T-helper 1 cell (primary cell): ENCODE measurements at regions not wholly inside any gene's neighbourhood (a gene's known extent, or its start where the extent isn't known, plus 50 kb on each side); places are given as distances from the start of the nearest gene placed in this dataset.
"Not testable (repeated sequence)": the region's sequence is repeated elsewhere in the genome, so short reads cannot be mapped to it uniquely, and the experiment has no call there.

Experiments
- DNase-seq, 5 donors: peaks; one replicate each; pipeline ENCODE4 v3.0.0-alpha.2; 2012 to 2020

DNA sequence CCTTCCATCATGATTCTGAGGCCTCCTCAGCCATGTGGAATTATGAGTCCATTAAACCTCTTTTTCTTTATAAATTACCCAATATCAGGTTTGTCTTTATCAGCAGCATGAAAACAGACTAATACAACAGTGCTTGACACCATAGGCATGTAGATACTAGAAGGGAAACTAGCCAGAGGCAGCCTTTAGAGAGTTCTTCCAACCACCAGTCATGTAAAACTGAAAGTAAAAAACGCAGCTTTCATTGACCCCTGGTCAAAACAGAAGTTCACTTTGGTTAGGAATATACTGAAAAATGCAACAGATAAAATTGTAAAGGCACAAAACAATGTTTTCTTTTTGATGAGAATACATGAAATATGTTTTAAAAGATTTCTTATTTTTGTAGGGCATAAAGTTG, 122.8 kb upstream of the L3MBTL4 start:
- no peak for DNase-seq

DNA sequence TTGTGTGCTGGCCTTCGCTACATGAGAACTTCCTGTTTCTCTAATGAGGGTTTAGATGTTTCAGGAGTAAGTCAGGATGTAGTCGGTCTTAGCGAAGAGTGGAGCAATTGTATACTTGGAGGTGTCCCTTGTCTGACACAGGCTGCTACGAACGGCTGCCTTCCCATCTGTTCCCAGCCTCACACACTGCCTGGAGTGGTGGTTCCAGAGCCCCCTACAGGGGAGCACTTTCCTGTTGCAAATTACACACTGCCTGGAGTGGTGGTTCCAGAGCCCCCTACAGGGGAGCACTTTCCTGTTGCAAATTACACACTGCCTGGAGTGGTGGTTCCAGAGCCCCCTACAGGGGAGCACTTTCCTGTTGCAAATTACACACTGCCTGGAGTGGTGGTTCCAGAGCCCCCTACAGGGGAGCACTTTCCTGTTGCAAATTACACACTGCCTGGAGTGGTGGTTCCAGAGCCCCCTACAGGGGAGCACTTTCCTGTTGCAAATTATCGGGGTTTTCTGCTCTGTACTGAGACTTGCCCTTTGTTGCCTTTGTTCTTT, 126.5 kb upstream of the L3MBTL4 start:
- DNase-seq: not testable (repeated sequence)

DNA sequence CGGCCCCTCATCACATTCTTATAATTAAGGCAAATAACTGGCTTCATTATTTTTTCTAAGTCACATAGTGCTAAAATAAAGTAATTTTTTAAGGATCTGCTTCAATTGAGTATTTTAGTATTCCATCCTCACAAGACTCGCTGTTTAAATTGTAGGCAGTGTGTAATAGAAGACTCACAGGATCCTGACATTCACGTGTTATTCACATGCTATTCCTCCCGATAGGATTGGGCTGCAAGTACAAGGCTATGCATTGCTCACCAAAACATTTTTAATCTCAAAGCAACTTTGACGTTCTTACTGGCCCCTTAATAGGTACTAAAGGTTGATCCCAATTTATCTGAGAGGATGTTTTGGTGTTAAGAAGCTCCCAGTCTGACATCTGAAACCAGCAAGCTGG, 127.6 kb upstream of the L3MBTL4 start:
- DNase-seq: no peak

DNA sequence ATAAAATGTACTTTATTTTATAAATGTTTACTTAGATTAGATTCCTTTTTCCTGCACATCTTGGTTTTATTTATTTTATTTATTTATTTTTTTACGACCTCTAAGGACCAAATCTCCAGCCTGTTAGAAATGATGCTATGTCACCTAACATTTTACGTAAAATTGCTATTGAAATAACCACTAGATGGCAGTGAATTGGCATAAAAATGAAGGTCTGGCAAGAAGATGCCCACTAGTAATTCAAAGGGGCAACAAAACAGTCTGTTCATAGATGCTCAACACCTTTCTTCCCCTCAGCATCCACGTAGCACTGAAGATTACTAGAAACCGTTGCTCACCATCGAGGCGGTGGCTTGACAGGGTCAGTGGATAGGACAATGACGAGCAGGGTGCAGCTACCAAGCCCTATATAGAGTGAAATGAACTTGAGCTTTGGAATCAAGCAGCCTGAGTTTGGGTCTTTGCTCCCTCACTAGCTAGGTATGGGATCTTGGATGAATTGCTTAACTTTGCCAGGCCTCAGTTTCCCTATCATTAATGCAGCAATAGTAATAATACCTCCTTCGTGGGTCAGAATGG, 128.7 kb upstream of the L3MBTL4 start:
- DNase-seq: no peak

DNA sequence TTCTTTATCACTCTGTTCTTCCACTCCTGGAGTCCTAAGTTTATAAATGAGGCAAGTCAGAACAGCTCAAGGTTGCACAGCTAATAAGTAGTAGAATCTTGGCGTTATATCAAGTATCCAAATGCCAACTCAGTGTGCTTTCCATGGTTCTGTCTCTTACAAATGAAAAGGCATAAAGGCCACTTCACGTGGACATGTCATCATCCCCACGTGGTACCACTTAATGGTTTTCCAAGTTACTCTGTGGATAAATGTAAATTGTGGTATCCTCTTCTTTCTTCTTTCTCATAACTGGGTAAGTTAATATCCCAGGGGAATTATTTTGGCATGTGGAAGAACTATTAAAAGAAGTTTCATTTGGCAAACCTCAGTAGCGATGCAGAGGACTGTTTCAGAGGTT, 131.5 kb upstream of the L3MBTL4 start:
- no peak for DNase-seq

DNA sequence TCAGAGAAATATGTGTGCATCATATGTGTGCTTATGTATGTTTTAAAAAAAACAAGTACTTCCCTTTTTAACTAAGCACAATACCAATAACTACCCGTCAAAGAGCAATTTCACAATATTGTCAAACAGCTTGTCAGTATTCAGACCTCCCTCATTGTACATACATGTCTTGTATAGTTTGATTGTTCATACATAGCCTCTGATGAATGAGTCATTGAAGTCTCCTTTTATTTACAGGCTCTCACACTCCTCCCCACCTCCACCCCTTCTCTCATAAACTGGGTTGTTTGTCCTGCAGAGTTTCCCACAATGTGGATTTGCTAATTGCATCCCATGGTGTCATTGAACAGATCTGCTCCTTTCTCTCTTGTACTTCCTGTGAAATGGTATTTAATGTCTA, 132.8 kb upstream of the L3MBTL4 start:
- DNase-seq: no peak

DNA sequence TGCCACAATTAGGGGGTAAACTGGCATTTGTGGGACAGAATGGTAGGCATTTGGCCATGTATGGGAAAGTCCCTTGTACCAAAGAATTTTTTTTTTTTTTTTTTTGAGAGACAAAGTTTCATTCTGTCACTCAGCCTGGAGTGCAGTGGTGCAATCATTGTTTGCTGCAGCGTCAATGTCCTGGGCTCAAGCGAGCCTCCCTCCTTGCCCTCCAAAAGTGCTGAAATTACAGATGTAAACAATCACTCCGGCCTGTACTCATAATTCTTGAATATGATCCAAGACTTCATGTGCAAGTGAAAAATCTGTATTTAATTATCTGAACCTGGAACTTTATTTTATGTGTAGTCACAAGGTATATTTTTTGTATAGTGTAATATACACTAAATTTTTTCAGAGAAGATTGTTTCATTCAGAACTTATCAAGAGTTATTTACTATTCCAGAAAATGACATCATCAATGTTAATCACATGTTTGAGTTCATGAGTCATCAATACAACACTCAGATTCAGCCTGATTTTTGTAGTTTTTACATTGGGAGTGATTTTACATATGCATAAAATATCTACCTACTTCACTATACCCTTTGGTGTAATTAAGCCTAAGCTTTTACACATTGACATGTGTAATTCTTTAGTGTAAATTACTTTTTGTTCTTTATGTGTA, 138.7 kb upstream of the L3MBTL4 start:
- no peak for DNase-seq

DNA sequence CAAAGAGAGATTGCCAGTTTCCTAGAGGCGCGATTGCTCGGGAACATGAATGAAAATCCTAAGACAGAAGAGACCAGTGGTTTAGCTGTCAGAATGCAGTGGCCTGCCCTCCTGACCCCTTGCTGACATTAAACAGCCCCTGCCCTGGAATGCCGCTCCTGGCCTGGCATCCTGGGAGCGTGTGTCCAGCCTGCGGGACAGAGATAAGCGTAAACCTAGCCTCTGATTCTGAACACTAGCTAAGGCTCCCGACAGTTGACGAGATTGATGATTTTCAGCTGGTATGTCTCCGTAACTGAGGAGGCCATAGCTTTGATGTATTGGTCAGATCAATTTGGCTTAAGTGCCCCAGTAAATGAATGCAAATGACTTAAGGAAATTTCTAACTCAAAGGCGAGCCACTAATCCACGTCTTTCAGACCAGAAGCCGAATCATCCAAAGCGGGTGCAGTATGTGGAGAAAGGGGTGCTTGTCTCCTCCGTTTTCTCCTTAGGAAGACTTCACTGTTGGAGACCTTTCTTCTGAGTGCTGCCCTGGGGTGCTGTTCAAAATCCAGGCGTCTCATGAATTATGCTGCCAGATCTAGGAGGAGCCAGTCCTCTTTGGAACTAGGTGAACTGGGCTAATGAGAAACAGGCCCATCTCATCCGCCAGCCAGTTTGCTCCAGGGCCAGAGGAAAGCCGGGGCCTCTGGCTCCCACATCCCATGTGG, 142.5 kb upstream of the L3MBTL4 start:
- DNase-seq: no peak

DNA sequence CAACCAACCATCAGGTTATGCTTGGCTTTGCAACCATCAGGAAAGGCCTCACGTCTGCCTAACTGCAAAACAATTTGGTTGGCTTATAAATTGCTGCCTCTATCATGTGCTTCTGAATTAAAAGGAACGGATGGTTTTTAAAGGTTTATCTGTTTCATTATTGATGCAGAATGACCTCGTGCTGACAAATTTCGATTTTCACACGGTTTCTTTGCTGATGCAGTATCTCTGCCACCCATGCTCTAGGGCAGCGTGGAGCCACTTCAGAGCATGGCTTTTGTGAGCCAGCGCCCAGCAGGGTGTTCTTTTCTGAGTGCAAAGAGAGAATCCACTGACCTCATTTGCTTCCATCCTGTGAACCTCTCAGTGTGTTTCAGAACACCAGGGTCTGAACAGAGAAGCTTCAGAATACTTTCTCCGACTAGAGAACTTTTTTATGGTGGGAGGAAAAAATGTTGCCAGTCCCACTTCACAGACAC, 143.1 kb upstream of the L3MBTL4 start:
- no peak for DNase-seq

DNA sequence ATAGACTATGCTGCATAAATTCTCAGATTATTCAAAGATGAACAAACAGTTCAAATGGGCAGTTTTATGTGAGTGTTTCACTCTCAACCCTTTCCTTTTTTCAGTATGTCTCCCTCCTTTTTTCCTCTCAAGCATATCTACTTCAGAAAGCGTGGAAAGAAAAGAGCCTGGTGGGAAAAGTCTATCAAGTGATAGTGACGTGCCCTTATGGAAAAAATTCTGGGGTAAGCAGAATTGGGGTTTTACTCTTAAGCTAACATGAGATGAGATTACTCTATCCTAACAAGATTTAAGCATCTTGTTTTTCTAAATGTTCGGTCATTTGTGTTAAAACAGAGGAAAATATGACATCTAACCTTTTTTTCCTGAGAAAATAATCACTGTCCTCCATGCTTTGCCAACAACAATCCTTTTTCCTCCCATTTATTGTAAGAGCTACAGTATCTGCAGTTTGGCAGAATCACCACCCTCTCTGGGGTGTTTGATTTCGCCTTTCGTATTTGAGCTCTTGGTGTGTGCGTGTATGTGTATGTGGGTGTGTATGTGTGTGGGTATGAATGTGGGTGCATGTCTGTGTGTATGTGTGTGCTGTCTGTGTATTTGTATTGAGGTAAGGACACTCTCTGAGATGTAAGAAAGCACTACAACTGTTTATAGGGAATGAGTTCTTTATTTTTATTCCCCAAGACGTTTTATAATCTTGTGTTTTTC, 143.9 kb upstream of the L3MBTL4 start:
- no peak for DNase-seq

DNA sequence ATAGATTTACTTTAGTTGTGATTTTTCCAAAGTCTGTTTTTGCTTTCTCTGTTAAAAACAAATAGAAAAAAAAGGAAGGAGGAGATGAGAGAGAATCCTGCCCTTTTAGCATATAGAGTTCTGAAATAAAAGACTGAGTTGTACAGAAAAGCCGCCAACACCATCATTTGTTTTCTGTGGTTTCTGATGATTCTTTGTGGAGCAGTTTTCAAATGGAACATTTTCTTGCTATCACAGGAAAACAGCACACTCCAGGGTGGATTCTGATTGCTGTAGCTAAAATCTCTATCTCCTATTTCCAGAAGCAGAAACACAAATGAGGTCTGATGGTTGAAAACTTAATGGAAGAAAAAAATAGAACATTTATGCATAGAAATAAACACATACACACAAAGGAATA, 144.6 kb upstream of the L3MBTL4 start:
- DNase-seq: no peak

DNA sequence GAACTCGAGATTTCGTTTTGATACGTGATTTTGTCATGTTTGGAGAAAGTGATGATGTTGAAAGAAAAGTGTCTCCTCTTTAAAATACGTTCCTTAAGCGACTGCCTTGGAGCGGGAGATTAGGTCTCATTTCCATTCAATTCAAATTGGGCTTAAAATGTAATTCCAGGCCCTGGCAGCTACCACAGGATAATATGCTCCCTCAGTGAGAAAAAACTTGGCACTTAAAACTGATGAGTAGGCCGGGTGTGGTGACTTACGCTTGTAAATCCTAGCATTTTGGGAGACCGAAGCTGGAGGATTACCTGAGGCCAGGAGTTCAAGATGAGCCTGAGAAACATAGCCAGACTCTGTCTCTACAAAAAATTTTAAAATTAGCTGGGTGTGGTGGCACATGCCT, 146.3 kb upstream of the L3MBTL4 start:
- DNase-seq: no peak

DNA sequence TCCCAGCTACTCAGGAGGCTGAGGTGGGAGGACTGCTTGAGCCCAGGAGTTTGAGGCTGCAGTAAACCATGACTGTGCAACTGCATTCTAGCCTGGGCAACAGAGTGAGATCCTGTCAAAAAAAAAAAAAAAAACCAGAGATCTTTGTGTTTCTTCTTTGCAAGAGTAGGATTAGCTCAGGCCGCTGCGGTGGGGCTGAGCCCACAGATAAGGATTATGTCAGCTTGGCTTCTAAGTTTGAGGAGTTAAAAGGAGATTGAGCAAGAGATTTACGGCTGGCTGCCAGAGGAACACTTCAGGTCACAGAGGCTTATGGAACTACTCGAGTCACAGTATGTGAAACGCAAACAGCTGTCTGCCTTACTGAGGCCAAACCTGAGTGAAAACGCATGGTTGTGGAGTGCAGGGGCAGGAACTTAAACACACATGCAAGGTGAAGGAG, 146.7 kb upstream of the L3MBTL4 start:
- DNase-seq: no peak

DNA sequence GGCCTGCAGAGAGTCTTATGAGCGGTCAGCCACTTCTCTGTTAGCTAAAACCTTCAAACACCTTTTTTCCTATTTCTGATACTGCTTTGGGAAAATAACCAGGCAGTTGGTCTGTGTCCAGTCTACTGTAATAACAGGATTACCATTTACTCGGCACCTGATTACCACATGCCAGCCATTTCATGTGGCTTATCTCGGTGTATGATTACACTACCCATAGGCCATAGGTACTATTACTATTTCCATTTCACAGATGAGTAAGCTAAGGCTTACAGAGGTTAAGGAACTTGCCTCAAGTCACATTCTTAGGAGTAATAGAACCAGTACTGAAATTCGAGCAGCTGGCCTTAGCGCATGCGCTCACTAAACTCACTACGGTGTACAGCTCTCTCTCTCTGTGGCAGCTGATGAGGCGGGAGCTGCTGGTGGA, 147.2 kb upstream of the L3MBTL4 start:
- no peak for DNase-seq

DNA sequence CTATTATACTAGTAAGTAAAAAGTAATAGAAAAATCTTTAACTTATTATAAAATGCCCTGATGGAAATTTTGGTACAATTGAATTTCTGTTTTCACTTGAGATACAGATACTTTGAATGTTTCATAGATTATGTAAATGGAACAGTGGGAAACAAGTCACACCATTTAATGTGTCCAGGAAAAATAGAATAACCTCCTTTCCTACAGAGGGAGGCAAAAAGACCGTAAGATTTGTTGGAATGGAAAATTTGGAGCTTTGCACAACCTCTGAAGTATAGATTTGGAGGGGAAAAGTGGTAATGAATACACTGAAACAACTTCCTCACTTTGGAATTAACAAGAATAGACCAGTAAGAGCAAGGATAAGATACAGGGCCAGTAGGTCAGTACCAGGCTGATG, 149.2 kb upstream of the L3MBTL4 start:
- no peak for DNase-seq

DNA sequence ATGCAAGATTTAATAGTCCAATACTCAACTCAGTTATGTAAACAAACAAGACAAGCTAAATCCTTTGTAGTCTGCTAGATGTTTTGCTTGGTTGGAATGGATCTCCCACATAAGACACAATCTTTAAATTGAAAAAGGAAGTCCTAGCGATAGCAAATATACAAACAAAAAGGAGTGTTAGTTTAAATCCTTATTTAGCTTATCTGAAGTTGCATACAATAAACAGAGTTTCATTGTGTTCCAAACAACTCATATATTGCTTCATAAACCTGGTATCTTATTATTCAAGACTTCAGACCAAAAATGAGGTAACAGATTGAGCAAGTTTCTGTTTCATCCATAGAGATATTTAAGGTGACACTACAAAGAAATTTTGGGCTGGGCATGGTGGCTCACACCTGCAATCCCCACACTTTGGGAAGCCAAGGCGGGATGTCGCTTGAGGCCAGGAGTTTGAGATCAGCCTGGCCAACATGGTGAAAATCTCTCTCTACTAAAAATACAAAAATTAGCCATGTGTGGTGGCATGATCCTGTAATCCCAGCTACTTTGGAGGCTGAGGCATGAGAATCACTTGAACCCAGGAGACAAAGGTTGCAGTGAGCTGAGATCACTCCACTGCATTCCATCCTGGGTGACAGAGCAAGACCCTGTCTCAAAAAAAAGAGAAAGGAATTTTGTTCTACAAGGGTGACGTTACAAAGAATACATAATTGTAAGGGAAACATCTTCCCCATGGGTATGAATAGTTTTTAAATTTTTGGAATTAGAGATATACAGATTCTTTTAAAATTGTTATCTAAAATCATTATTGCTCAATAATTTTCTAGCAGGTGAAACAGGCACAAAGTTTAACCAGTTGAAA, 150.5 kb upstream of the L3MBTL4 start:
- DNase-seq: no peak

DNA sequence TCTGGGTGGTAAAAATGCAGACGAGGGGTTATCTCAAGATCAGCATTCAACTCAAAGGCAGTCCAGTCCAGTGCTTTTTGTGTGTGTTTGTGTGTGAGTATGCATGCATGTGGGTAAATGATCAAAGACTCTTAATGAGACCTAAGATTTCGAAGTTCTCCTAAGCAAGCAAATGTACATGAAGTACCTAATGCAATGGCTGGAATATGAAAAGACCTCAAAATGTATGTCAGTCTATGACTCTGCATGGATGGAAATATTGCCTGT, 151.0 kb upstream of the L3MBTL4 start:
- DNase-seq: no peak

DNA sequence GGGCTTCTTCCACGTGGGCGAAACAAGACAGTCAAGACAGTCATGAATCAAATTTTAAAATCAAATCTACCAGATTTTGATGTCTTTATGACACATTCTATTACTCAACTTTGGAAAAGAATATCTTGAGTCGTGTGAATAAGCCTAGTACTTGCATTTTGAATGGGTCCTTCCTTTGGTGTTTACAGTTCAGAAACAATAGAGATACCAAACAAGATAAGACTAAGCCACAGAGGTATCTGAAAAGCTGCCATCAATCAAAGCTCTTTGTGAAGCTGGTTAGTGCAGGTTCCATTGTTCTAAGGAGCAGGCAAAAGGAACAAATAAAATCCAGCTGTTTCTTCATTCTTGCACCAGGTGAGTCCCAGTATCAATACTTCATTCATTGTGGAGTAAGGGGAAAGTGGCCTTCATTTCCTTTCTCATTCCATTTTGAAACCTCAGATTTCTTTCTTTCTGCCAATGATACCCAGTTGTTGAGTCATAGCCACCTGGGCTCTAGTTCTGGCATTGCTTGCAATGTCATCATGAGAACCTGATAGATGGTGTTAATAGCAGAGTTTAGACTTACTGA, 151.7 kb upstream of the L3MBTL4 start:
- DNase-seq: no peak

DNA sequence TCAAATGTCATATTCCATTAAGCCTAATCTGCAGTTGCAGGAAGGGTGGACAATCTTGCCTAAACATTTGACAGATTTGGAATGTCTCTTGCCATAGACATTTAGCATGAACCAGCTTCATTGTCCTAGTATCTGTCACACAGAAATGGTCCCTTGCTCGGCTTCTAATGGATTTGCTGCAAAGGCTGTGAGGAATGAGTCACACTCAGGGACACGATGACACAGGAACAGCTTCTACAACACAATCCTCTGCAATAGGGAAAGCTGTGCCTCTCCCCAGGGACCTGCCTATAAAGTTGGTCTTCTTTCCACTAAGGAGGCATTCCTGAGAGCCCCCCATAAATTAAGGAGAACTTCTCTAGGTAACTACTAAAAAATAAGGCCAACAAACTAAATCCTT, 155.1 kb upstream of the L3MBTL4 start:
- DNase-seq: no peak

DNA sequence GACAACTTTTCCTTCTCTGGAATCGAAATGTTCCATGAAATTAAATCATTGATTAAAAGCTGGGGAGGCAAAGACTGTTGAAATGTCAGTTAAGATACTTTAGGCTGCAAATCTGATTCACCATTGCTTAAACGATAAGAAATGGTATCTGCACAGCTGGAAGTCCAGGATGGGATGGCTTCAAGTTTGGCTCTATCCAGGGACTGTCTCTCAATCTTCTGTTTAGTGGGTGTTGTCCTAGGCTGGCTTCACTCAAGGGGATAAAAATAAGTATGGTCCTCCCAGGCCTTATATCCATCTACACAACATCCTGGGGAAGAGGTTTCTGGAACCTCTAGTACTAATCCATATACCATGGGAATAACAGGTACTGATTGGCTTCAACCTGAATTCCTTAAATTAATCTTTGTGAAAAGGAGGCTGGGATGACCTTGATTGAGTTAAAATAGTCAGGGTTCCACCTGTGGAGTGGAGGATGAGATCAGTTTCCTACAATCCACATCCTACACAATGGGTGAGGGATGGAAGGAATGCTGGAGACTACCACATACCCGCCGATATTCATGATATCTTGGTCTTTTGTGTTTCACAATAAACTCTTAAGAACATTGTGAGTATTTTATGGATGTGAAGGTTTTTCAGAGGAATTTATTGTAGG, 156.0 kb upstream of the L3MBTL4 start:
- no peak for DNase-seq

DNA sequence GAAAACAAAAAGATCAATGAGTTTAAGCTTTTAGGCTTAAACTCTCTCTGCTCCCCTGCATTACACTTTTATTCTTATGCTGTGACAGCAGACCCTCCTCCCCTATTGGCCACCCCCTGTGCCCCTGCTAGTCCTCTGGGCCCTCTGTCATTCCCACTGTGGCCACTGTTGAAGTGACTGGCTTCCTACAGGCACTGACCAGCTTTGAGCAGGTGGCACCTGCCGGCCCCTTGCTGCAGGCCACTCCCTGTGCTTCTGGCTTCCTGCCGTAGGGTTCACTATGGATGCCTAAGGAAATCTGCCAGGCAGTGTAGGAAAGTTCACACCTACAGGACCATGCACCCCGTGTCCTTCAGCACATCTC, 156.5 kb upstream of the L3MBTL4 start:
- DNase-seq: no peak

DNA sequence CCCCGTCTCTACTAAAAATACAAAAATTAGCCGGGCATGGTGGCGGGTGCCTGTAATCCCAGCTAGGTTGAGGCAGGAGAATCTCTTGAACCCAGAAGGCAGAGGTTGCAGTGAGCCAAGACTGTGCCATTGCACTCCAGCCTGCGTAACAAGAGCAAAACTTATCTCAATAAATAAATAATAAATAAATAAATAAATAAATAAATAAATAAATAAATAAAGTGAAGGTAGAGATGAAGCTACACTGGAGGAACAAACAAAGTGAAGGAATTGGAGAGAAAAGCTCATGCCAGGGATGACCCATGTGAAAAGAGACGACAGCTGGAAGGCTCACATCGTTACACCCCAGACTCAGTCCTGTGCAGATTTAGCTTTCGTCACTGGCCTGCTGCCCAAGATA, 157.3 kb upstream of the ARHGAP28 start:
- not testable (repeated sequence) for DNase-seq
